Lung (tissue), 11 donors: ENCODE measurements at regions not wholly inside any gene's neighbourhood (a gene's known extent, or its start where the extent isn't known, plus 50 kb on each side); places are given as distances from the start of the nearest gene placed in this dataset.

Source experiments
- ATAC-seq: fragments of 200-7000 bp; cut with Tn5 transposase; one replicate; pipeline ENCODE4 v1.9.1; 2020; ENCODE audit warnings: moderate number of reproducible peaks; ENCODE audit not compliant: insufficient read depth, low FRiP score
- DNase-seq, 3 donors: peaks; one replicate each; pipeline ENCODE4 v3.0.0-alpha.2; 2013 to 2017
- H3K27ac ChIP-seq, 2 donors: one replicate each; pipeline ENCODE4 v1.5.1; 2013; ENCODE audit warnings: mild to moderate bottlenecking in 2 of 2, moderate library complexity in 2 of 2, control low read depth in 1 of 2, inconsistent platforms in 1 of 2, low read depth in 1 of 2, low read length in 1 of 2
- H3K27me3 ChIP-seq, 3 donors: one replicate each; pipeline ENCODE4 v1.5.1; 2013; ENCODE audit warnings: low read length in 2 of 3; ENCODE audit not compliant: control insufficient read depth in 3 of 3, insufficient read depth in 3 of 3
- H3K36me3 ChIP-seq, 4 donors: one replicate each; pipeline ENCODE4 v1.5.1; 2013; ENCODE audit warnings: low read length in 4 of 4, mild to moderate bottlenecking in 1 of 4, moderate library complexity in 1 of 4; ENCODE audit not compliant: control insufficient read depth in 4 of 4, insufficient read depth in 4 of 4
- H3K4me1 ChIP-seq, 5 donors: one replicate each; pipeline ENCODE4 v1.5.1; 2013; ENCODE audit warnings: low read length in 5 of 5, mild to moderate bottlenecking in 2 of 5, moderate library complexity in 1 of 5; ENCODE audit not compliant: control insufficient read depth in 5 of 5, insufficient read depth in 5 of 5
- H3K4me3 ChIP-seq: one replicate; pipeline ENCODE4 v1.5.1; 2013; ENCODE audit warnings: mild to moderate bottlenecking, control low read depth, moderate library complexity
- H3K9ac ChIP-seq, 2 donors: one replicate each; pipeline ENCODE4 v1.5.1; 2013; ENCODE audit warnings: low read length in 2 of 2, control low read depth in 1 of 2; ENCODE audit not compliant: insufficient read depth in 1 of 2
- H3K9me3 ChIP-seq, 4 donors: one replicate each; pipeline ENCODE4 v1.5.1; 2013; ENCODE audit warnings: low read length in 3 of 4, mild to moderate bottlenecking in 1 of 4, moderate library complexity in 1 of 4; ENCODE audit not compliant: control insufficient read depth in 4 of 4, insufficient read depth in 3 of 4
- CTCF ChIP-seq: IDR thresholded peaks from 2 replicates; pipeline ENCODE4 v1.5.1; 2012; ENCODE audit warnings: mild to moderate bottlenecking; ENCODE audit errors: control extremely low read depth, extremely low read depth
- WGBS, 2 donors: extraction: QIAGEN DNeasy Blood & Tissue Kit; methylation state at CpG; one replicate each; pipeline ENCODE4 v1.1.7; 2013; 5-methylcytosine and 5-hydroxymethylcytosine counted together
- donor health status: control.
- donor health status: control.
- donor health status: Bipolar disorder and iron deficiency.
- donor health status: healthy.
- donor health status: DM: yes; HTN: yes; CAD: no.

DNA sequence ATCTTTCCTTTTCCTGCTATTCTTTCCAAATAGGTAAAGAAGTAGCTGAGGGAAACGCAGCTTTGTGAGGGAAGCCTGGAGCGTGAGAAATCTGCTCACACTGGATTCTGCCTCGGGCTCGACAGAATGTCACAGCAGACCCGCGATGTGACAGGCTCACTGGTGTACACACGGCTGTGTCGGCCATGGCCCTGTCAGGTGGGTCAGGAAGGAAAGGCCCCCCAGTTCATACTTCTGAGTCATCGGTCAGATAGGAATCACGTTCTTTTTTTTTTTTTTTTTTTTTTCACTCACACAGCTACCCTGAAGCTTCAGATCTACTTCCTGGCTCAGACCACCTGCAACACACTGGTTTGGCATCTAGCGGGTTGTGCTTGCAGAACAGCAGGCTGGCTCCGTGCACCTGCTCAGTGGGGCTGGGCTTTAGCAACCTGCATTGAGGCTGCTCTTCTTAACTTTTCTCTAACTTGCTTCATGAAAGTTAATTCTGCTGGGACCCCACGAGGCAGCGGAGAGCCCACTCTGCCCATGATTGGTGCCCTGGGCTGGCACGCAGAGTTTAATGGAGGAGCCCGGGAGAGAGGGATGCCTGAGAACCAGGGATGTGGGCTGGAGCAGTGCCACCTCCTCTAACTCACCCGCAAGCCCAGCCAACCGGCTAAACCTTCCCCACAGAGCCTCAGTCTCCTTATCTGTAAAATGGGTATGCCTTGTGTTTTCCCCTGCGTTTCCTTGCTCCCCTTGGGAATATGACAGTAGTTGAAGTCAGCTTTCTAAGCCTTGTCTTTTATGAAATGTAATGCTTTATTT lies 61.5 kb upstream of the FNDC1 start:
- no peak for ATAC-seq
- H3K4me3 ChIP-seq: peak overlapping the region; percentile 2
- no peaks in the 10 kb centered on the region for H3K36me3 ChIP-seq
- no peaks in the 10 kb centered on the region for H3K9me3 ChIP-seq
- peaks cover 0 to 7% (median 1%) of the 10 kb centered on the region in 5 donors for H3K4me1 ChIP-seq
- H3K9ac ChIP-seq: no peak overlapping the region
- WGBS, 2 donors: 47 to 55% methylated on average over 19 of the region's 19 CpGs
- DNase-seq: no peak
- no peak overlapping the region for H3K27ac ChIP-seq
- no peak for TF ChIP-seq CTCF
- no peaks in the 10 kb centered on the region for H3K27me3 ChIP-seq

GRCh38 chr6:159106627-159107241 lies 61.9 kb upstream of the TAGAP start:
- 11 to 17% methylated on average over 7 of the region's 7 CpGs for WGBS, 2 donors
- Histone ChIP-seq H3K4me1 (peaks cover 0 to 7% (median 1%) of the 10 kb centered on the region in 5 donors), H3K36me3 (no peaks in the 10 kb centered on the region), H3K4me3 (no peak overlapping the region), H3K9ac (no peak overlapping the region), H3K27ac (no peak overlapping the region), H3K27me3 (no peaks in the 10 kb centered on the region), H3K9me3 (no peaks in the 10 kb centered on the region)
- TF ChIP-seq CTCF: no peak
- peak; percentile 90 for ATAC-seq
- peak; percentile 73 to 75 (median 74) for DNase-seq

DNA sequence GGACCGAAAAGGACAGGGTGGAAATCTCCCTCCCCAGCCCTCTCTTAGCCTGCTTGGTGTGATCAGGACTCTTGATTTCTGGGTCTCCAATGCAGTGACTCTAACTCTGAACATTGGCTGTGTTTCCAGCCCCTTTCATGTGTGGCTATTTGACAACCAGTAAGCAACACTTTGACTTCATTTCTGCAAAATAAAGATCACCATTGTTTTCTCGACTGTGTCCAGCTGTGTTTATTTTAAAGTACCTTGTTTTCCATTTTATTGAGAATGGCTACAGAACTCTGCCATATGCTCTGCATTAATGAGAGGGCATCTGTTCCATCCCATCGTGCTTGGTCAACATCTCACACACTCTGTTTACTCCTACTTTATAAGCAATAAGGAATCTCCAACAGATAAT lies 60.9 kb upstream of the TAGAP start:
- Histone ChIP-seq H3K4me1 (peaks cover 0 to 7% (median under 1%) of the 10 kb centered on the region in 5 donors), H3K27me3 (no peaks in the 10 kb centered on the region), H3K9me3 (no peaks in the 10 kb centered on the region), H3K4me3 (no peak overlapping the region), H3K36me3 (no peaks in the 10 kb centered on the region), H3K9ac (no peak overlapping the region), H3K27ac (no peak overlapping the region)
- no peak for ATAC-seq
- TF ChIP-seq CTCF: no peak
- DNase-seq: no peak
- 68 to 83% methylated on average over 3 of the region's 3 CpGs for WGBS, 2 donors
